Vagina (tissue), 2 donors: ENCODE measurements at regions not wholly inside any gene's neighbourhood (a gene's known extent, or its start where the extent isn't known, plus 50 kb on each side); places are given as distances from the start of the nearest gene placed in this dataset.
"Not testable (repeated sequence)": the region's sequence is repeated elsewhere in the genome, so short reads cannot be mapped to it uniquely, and the experiment has no call there.

Experiments
- DNase-seq, 2 donors: peaks; one replicate each; pipeline ENCODE4 v3.0.0-alpha.2; 2017; ENCODE audit errors: extremely low spot score in 2 of 2
- H3K27ac ChIP-seq: fragments of 200-600 bp; sonication (generic); one replicate; pipeline ENCODE4 v1.5.1; 2019
- H3K27me3 ChIP-seq: fragments of 200-600 bp; sonication (generic); one replicate; pipeline ENCODE4 v1.5.1; 2019
- H3K36me3 ChIP-seq, 2 donors: fragments of 200-600 bp; sonication (generic); one replicate each; pipeline ENCODE4 v1.5.1; 2017 to 2019
- H3K4me1 ChIP-seq: fragments of 200-600 bp; sonication (generic); one replicate; pipeline ENCODE4 v1.5.1; 2019
- H3K4me3 ChIP-seq, 2 donors: fragments of 200-600 bp; sonication (generic); 1 replicate in 1 of 2; 2 replicates in 1 of 2; pipeline ENCODE4 v1.5.1; 2016 to 2019
- H3K9me3 ChIP-seq: fragments of 200-600 bp; sonication (generic); one replicate; pipeline ENCODE4 v1.5.1; 2019
- POLR2A ChIP-seq, 2 donors: fragments of 450-650 bp; IDR thresholded peaks; one replicate each; pipeline ENCODE4 v1.6.1; 2017; ENCODE audit warnings: antibody characterized with exemption in 2 of 2, mild to moderate bottlenecking in 2 of 2, moderate library complexity in 2 of 2
- POLR2AphosphoS5 ChIP-seq, 2 donors: sonication (generic); formaldehyde crosslinking; IDR thresholded peaks; one replicate each; pipeline ENCODE4 v1.9.0; 2017; ENCODE audit warnings: antibody characterized with exemption in 2 of 2, mild to moderate bottlenecking in 2 of 2, low read depth in 1 of 2; ENCODE audit not compliant: insufficient read depth in 1 of 2
- intact Hi-C: fragments of 100-400 bp; cut with DNase I; formaldehyde crosslinking; loops from one replicate; pipeline ENCODE4 v1.15.1; 2023
- TF ChIP-seq, protein P1 (sequence below), 3 experiments: fragments of 450-650 bp in 2 of 3; fragments of 200-600 bp in 1 of 3; sonication (generic) in 1 of 3; IDR thresholded peaks; one replicate each; pipeline ENCODE4 v1.5.1; 2017 to 2019; ENCODE audit warnings: antibody characterized with exemption in 3 of 3, mild to moderate bottlenecking in 2 of 3, moderate library complexity in 2 of 3

- intact Hi-C loops, result no loop called here
- Histone ChIP-seq H3K27ac (no peak overlapping the region), H3K4me1 (no peaks in the 10 kb centered on the region)
Measured at GRCh38 chr6:141056945-141057625, 1075.6 kb upstream of the GJE1 start.

DNA sequence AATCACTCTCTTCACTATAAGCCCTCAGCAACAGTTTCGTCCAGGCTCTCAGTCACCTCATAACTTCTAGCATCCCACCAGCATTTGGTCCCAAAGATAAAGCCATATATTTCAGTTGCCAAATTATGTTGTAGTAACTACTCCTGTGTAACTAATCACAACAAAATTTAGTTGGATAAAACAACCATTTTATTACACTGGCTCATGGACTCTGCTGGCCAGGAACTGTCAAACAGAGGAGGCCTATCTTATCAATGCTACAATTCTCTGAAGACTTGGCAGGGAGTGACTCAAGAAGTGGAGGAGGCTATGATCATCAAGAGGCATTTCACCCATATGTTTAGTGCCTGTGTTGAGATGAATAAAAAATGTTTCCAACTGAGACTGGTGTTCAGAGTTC is 1082.3 kb upstream of the GJE1 start:
- intact Hi-C loops, result no loop called here
- Histone ChIP-seq H3K9me3 (no peaks in the 10 kb centered on the region), H3K27ac (no peak overlapping the region), H3K4me1 (no peaks in the 10 kb centered on the region), H3K36me3 (no peaks in the 10 kb centered on the region), H3K27me3 (no peaks in the 10 kb centered on the region), H3K4me3 (no peak overlapping the region)
- no peak for TF ChIP-seq POLR2AphosphoS5 (IDR thresholded peaks at IDR 0.05; ENCODE audit: insufficient read depth in 1 of 2, low read depth in 1 of 2)
- TF ChIP-seq, protein P1, sequence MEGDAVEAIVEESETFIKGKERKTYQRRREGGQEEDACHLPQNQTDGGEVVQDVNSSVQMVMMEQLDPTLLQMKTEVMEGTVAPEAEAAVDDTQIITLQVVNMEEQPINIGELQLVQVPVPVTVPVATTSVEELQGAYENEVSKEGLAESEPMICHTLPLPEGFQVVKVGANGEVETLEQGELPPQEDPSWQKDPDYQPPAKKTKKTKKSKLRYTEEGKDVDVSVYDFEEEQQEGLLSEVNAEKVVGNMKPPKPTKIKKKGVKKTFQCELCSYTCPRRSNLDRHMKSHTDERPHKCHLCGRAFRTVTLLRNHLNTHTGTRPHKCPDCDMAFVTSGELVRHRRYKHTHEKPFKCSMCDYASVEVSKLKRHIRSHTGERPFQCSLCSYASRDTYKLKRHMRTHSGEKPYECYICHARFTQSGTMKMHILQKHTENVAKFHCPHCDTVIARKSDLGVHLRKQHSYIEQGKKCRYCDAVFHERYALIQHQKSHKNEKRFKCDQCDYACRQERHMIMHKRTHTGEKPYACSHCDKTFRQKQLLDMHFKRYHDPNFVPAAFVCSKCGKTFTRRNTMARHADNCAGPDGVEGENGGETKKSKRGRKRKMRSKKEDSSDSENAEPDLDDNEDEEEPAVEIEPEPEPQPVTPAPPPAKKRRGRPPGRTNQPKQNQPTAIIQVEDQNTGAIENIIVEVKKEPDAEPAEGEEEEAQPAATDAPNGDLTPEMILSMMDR (IDR thresholded peaks at IDR 0.05), result no peak
- no peak for TF ChIP-seq POLR2A (IDR thresholded peaks at IDR 0.05)
- DNase-seq, result no peak

More at GRCh38 chr6:141056945-141057625, 1075.6 kb upstream of the GJE1 start:
- no peaks in the 10 kb centered on the region for H3K9me3 ChIP-seq
- no peak overlapping the region for H3K4me3 ChIP-seq
- H3K36me3 ChIP-seq, result no peaks in the 10 kb centered on the region
- DNase-seq, result no peak
- no peak for TF ChIP-seq POLR2AphosphoS5 (IDR thresholded peaks at IDR 0.05; ENCODE audit: insufficient read depth in 1 of 2, low read depth in 1 of 2)
- no peak for TF ChIP-seq POLR2A (IDR thresholded peaks at IDR 0.05)
- TF ChIP-seq, protein P1 (IDR thresholded peaks at IDR 0.05), result no peak
- H3K27me3 ChIP-seq, result no peaks in the 10 kb centered on the region

DNA sequence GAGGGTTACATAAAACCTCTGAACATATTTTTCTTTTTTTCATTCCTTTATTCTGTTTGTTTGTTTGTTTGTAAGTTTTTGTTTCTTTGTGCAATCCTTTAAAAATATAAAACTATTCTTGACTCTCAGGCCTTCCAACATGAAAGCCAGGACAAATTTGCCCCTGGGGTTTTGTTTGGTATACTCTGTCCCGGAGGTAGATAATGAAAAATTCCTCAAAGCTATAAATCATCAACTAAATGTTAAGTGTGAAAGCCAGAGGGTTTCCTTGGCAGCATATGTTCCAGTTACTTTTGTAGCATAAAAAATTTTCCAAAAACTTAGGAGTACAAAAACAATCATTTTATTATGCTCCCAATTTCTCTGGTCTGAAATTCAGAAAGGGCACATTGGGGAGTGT is 1084.3 kb upstream of the GJE1 start:
- Histone ChIP-seq H3K9me3 (no peaks in the 10 kb centered on the region), H3K4me3 (no peak overlapping the region), H3K4me1 (no peaks in the 10 kb centered on the region), H3K27me3 (no peaks in the 10 kb centered on the region), H3K27ac (no peak overlapping the region), H3K36me3 (no peaks in the 10 kb centered on the region)
- TF ChIP-seq POLR2AphosphoS5 (IDR thresholded peaks at IDR 0.05; ENCODE audit: insufficient read depth in 1 of 2, low read depth in 1 of 2) (no peak), POLR2A (IDR thresholded peaks at IDR 0.05) (no peak)
- TF ChIP-seq, protein P1 (IDR thresholded peaks at IDR 0.05), result no peak
- DNase-seq, result no peak
- intact Hi-C loops, result no loop called here

- H3K4me1 ChIP-seq, H3K27ac ChIP-seq, intact Hi-C loops, H3K4me3 ChIP-seq, H3K27me3 ChIP-seq, H3K36me3 ChIP-seq, H3K9me3 ChIP-seq, DNase-seq: not testable (repeated sequence)
Measured at GRCh38 chr6:141046496-141046895, 1086.2 kb upstream of the GJE1 start.

DNA sequence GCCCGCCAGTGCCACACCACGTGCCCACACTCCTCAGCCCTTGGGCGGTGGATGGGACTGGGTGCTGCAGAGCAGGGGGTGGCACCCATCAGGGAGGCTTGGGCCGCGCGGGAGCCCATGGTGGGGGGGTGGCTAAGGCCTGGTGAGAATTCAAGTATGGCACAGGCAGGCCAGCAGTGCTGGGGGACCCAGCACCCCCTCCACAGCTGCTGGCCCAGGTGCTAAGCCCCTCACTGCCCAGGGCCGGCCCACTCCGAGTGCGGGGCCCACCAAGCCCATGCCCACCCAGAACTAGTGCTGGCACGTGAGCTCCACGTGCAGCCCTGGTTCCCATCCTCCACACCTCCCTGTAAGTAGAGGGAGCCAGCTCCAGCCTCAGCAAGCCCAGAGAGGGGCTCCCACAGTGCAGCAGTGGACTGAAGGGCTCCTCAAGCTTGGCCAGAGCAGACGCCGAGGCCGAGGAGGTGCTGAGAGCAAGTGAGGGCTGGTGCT is 1091.1 kb upstream of the GJE1 start:
- H3K9me3 ChIP-seq, result no peaks in the 10 kb centered on the region
- H3K27ac ChIP-seq, result no peak overlapping the region
- no peaks in the 10 kb centered on the region for H3K36me3 ChIP-seq
- no peaks in the 10 kb centered on the region for H3K27me3 ChIP-seq
- DNase-seq, result no peak
- H3K4me3 ChIP-seq, result no peak overlapping the region
- no peaks in the 10 kb centered on the region for H3K4me1 ChIP-seq
- intact Hi-C loops, result no loop called here
- TF ChIP-seq, protein P1 (IDR thresholded peaks at IDR 0.05), result no peak
